Suppressor macrophage treated with lipopolysaccharide for 1 hour (primary cell): ENCODE measurements at regions not wholly inside any gene's neighbourhood (a gene's known extent, or its start where the extent isn't known, plus 50 kb on each side); places are given as distances from the start of the nearest gene placed in this dataset.
"Not testable (repeated sequence)": the region's sequence is repeated elsewhere in the genome, so short reads cannot be mapped to it uniquely, and the experiment has no call there.

Experiments used
- DNase-seq, 3 donors: peaks; one replicate each; pipeline ENCODE4 v3.0.0-alpha.2; 2020 to 2022

DNA sequence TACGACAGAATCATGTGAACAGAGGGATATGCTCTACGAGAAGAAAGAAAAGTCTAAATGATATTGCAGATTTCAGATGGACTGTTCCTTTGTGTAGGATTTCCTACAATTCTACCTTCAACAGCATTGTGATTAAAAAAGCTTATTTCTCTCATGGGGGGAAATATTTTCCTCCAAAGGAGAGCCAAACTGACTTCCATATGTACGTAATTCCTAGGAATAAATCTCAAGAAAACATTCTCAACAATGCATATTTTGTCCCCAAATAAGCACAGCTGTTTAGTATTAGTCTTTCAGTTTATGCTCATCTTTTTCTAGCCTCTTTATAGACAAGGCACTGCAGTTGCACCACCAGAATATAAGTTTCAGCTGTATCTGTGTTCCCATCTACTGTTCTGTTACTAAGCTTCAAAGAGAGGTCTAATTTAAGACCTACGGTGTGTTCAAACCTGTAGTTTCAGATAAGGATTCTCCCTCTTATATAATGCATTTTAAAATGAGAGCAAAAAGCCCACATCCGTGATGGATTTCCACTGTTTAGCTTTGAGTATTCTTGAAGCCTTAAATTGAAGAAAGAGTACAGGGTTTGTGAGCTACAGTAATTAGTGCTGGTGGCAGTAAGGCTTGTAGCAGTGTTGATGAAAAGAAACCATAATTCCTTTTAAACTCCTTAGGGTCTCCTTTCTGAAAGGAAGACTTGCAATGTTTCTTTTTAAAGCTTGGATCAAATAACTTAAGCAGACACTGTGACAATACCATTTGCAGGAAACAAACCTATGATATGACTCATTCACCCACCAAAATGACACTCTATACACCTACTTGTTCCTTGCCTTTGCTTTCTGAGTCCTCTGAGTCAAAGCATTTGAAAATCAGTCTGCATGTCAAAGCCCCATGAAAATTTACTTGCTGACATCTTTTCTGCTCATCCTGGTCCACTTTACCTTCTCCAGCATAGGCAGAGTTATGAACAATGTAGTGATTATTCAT lies 754.1 kb downstream of the NOVA1 start:
- DNase-seq, result no peak

DNA sequence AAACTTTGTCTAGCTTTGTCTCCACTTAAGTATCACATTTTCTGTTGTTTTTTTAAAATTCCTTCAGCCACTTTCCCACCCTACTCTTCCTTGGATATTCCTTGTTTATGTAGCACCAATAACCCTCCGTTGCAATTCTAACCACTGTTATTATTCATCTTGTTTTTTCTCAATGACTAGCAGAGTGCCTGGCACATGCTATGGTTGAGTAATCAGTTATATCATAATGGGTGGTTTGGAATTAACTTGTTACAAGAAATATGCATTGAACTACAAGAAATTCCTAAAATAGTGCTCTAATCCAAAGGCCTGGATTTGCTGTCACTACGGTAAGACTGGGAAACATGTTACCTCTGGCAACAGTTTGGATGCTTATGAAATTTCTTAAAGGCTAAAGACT lies 756.6 kb downstream of the NOVA1 start:
- no peak for DNase-seq

DNA sequence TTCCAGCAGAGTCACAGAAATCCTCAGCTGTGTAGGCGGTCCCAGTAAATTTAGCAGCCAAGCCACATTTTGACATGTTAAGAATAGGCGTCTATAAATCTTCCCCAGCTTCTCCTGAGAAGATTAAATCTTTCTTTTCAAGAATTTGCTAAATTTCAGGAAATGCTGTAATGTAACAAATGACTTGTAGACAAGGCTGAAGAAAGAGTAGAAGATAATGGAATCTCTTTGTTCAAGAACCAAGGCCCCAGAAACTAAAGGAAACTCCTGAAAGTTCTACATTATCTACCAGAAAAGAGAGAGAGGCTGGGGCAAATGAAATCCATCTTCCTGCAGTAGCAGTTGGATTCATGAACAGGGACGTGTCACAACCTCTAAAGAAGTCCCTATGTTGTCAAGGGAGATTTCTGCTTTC lies 760.3 kb downstream of the NOVA1 start:
- DNase-seq, result no peak

DNA sequence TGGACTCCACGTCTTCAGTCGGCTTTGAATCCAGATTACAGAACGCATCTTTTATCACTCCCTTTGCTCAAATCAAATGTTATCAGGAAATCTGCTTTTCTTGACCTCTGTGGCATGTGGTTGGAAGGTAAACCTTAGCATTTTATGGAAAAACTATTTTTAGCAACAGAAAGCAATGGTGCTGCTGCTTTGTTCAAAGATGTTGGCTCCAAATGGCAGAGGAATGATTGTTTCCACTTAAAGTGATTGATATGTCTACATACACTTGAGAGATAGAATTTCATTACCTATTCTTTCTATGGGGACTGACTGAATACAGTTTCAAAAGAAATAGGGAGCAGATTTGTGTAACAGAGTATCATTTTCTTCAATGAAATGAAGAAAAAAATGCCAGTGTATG lies 761.2 kb downstream of the NOVA1 start:
- no peak for DNase-seq

DNA sequence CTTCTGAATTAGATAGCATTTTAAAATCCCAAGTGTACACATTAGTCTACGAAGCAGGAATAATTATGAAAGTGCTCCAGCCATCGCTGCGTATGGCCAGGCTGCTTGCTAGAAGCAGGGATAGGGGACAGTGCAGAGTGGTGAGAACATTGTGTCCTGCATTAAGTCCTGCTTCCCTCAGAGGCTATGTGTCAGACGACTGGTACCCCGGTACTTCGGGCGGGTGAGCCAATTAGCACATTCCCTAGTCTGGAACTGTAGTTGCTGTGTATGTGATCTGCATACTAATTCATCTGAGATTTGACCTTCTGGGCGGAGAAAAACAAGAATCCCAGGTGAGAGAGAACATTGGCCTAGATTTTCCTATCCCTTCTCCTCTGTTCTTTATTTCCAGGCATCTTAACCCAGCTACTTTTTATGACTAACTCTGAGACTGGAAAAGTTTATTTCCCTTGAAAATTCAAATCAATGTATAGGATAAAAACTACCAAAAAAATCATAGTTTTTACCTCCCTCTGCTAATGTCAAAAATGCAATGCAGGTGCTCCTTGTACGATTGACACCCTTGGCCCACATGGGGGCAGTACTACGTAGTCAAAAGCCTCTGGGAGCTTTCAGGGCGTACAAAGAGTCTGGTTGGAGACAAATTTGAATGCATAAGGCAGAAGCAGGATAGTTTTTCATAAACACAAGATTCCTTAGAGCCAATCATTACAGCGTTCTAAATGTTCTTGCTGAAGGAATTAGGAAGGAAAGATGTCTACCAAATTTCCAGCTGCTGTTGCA lies 764.3 kb downstream of the NOVA1 start:
- no peak for DNase-seq

DNA sequence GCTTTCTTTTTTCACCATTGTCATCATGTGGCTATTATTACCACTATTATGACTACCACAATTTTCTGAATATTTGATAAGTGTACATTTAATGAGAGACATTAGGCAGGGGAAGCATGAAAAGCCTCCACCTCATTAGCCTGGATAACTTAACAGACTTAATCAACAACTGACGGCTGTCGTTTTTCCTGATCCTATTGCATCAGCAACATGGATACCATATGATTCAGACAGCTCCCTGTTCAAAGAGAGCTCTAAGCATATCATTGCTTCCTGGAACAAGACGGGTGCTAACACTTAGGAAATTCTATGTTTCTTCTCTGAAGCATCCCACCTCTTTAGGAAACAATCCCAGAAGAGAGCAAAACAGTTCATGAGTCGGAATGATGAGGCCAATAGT lies 765.2 kb downstream of the NOVA1 start:
- DNase-seq, result no peak

DNA sequence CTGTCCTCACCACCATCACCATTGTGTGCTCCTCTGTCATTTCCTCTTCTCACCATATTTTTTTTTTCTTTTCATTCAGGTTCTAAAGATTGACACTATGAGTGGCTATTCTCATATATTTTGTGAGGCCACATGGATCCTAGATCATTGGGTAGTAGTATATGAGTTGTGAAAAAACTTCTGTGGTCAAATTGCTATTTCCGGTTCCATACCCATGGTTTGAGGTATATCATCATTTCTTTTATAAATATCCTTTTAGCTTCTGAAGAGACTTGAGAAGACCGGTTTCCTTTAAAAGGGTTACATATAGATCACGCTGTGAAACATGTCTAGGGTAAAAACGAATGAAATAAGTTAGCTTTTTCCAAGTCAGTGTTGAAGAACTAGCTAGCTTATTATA lies 769.3 kb downstream of the NOVA1 start:
- no peak for DNase-seq

DNA sequence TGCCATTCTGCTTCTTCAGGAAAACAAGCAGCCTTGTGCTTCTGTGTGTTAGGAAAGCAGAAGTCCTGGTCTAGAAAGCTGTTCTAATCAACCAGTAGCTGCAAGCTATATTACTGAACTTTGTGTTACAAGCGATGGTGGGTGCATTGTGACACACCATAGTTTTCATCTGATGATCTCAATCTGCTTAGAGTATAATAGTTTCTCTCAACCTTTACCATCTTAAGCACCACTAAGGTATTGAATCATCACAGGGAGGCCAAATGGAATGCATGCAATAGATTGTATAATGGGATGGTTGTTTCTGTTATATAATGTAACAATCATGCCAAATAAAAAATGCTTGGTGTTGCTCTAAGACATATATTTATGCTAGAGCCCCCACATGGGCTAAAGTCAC lies 771.7 kb downstream of the NOVA1 start:
- no peak for DNase-seq

DNA sequence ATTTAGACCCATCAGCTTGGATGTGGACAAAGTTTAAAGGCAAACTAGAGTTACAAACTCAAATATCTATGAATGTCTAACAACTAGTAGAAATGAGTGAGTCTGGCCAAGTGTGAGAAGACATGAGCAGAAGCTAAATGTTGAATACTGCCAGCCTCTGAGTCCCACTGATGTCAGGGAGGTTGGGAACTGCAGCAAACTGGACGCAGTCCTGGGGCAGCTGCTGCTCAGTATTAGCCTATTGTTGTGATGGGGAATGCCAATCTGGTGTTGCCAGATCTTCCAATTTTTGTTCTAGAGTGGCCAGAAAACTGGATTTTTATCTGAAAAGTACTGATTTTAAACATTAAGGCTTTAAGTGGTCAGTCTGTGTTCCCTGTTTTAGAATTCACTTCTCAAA lies 770.4 kb upstream of the STXBP6 start:
- no peak for DNase-seq

DNA sequence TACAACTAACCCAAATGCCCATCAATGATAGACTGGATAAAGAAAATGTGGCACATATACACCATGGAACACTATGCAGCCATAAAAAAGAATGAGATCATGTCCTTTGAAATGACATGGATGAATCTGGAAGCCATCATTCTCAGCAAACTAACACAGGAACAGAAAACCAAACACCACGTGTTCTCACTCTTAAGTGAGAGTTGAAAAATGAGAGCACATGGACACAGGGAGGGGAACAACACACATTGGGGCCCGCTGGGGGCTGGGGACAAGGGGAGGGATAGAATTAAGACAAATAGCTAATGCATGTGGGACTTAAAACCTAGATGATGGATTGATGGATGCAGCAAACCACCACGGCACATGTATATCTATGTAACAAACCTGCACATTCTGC lies 764.7 kb upstream of the STXBP6 start:
- not testable (repeated sequence) for DNase-seq

DNA sequence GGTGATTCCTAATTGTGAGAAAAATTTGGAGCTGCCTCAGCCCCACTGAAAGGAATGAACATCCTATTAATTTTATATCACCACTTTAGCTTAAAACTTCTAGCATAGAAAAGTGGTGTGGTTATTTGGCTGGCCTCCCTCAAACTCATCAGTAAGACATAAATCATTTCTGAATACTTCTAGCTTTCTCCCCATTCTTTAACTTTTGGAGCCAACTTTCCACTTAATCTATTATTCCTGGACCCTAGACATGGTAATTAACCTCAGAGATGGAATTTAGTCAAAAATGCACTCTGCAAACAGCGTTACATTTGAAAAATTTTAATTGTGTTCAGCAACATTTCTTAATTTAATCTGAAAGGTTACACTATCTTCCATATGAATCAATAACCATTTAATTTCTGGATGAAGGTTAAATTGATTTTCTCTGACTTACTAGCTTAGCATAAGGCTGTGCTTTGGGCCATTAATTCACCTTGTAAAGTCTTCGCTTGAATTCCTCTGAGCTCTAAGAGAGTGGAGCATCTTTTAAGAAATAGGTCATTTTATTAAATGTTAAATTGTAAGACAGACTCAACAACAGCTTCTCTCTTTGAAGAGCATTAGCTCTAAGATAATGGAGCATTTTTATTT lies 753.6 kb upstream of the STXBP6 start:
- no peak for DNase-seq

DNA sequence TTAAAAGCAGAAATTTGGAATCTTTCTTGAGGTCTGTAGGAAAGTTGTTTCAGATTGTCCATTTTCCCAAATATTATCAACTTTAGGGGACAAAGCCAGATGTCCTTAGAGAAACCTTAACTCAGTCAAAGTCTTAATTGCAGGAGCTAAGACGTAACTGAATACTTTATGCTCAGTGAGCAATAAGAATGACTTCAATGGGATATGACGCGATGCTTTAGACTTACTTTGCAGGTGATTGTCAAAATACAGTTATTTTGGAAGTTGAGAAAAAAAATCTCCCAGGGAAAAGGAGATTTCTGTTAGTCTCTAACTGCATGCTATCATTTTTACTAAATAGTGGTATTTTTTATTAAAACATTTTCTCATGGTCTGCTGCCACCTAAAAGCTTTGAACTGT lies 750.9 kb upstream of the STXBP6 start:
- no peak for DNase-seq

DNA sequence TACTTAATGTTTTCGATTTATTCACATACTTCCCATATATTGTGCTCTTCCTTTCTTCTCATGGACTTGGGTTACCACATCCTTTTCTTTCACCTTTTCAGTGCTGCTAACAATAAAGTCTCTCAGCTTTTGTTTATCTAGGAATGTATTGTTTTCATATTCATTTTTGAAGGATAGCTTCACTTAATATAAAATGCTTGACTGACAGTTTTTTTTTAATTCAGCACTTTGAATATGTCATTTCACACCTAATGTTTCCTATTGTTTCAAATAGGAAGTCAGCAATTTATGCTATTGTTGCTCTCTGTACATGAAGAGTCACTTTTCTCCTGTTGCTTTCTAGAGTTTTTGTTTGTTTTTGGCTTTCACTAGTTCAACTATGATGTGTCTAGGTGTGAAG lies 738.3 kb upstream of the STXBP6 start:
- DNase-seq, result no peak

DNA sequence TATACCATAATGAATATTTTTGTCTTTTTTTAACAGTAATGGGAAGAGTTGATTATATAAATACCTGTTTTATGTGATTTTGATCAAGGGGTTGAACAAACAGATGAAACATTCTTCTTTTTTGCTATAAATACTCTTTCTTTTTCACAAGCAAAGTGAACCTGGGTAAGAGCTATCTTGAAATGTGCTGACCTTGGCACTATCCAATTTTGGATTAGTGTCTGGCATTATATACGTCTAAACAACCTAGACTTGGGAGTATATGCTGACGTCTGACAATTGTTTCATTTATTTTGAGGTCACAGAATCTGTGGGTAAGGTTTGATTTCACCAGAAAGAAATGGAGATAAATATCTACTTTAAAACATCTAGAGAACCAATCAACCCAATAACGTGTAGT lies 716.0 kb upstream of the STXBP6 start:
- DNase-seq, result no peak

DNA sequence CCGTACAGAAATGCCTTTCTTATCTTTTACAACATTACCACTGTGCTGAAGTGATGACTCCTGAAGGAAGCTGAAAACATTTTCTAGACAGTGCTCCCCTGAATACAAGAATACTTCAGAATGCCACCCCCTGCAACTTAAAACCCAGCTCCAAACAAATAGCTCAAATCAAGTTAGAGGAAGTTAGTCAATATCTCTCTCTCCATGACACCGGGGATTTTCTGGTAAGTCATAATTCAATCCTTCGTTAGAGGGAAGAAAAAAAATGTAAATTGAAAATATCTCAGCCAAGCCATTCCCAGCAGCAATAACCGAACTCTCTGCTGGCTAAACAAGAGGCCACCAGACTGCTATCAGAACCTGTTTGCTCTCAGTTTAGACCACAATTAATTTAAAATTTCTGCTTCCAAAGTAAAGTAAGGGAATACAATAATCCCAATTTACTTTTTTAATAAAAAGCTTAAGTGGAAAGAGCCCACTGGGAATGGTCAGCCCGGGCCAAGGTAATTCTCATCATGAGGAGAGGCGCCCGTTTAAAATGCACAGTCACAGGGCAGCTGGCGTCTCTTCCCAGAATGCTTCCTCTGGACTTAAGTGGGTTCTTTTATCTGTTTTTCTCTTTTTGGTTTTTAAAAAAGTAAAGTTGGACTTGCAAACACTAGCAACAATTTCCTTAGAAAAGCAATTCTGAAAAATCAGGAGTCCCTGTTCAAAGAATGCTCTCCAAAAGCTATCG lies 710.1 kb upstream of the STXBP6 start:
- DNase-seq, result no peak

DNA sequence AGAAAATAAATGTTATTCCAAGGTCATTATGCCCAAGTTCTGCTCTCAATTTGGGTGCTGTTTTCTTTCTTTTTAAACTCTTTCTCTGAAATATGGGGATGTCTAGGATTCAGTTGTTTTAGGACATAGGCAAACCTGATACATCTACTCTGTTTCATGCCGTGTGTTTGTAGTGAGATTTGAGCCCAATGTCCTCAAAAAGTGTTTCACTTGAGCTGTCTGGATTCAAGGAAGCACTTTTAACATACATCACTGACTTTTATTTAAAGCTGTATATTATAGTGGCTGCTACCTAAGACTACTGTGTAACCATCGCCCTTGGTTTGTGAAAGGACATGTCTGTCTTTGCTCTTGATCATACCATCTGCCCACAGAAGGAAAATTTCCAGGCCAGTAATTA lies 709.3 kb upstream of the STXBP6 start:
- DNase-seq, result no peak

DNA sequence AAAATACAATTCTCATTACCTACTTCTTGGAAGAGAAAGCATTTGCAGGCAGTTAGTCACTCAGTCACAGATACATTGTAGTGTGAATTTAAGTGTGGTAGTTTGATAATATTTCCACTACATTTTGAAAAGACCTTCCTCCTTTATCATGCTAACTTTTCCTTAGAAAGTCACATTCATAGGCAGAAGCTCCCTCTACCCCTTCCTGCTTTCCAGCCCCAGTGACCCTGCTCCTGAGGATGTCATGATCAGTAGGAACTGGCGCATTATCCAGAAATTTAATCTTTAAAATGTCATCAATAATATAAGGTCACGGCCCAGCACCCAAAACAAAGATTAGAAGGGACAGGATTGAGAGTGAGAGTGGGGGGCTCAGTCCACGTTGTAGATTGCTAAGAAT lies 707.4 kb upstream of the STXBP6 start:
- no peak for DNase-seq

DNA sequence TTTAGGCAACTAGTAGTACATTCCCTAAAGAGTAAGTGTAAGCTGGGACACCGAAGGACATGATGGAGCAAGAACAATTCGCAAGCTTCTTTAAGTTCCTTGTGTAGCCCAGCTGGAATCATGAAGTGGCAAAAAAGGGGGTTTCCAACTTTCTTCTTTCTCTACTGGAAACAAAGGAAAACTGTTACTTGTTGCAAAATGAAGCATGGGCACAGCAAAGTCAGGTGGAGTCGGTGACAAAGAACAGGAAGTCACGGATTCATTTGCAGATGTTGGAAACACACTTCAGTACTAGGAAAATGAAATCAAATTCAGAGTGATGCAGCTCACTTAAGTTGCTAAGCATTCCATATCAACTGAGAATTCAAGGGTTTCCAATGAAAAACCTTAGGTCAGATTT lies 706.9 kb upstream of the STXBP6 start:
- DNase-seq, result no peak

DNA sequence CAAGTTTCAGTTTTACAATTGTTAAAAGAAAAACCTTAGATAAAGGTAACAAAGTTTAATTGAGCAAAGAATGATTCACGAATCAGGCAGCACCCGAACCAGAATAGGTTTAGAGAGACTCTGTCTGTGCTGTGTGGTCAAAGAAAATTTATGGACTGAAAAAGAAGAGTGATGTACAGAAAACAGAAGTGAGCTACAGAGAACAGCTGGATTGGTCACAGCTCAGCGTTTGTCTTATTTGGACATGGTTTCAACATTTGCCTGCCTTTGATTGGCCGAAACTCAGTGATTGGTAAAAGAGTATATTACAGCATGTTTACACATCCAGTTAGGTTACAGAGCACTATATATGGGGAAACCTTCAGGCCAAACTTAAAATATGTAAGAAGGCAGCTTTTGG lies 703.2 kb upstream of the STXBP6 start:
- DNase-seq, result peak in 1 of 3 donors; percentile 3

DNA sequence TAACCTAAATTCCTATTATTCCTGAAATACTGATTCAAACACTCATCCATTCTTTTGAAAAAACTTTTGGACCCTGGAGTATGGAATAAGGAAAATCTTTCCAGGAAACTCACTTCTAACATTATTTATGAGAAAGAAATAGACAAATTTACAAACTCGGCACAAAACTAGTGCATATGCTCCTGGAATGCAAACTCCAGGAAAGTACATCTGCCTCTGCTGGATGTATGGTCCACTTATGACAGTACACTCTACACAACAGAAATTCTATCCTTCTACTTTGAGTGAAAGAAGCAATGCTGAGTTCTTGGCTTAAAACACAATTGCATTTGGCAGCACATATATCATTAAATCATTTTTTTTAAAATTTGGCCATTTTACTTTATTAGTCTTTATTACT lies 700.5 kb upstream of the STXBP6 start:
- no peak for DNase-seq
